Left colon (tissue), 2 donors: ENCODE measurements at regions not wholly inside any gene's neighbourhood (a gene's known extent, or its start where the extent isn't known, plus 50 kb on each side); places are given as distances from the start of the nearest gene placed in this dataset.
A peak's percentile ranks its signal among the peaks of the same experiment; 100 is the strongest.
"Not testable (repeated sequence)": the region's sequence is repeated elsewhere in the genome, so short reads cannot be mapped to it uniquely, and the experiment has no call there.

ENCODE experiments used
- ATAC-seq: fragments of 200-7000 bp; cut with Tn5 transposase; one replicate; pipeline ENCODE4 v1.9.1; 2020; ENCODE audit warnings: mild to moderate bottlenecking, moderate library complexity
- DNase-seq, 2 donors: peaks; one replicate each; pipeline ENCODE4 v3.0.0-alpha.2; 2020
- intact Hi-C, 2 donors: fragments of 100-400 bp; cut with DNase I in 1 of 2; cut with micrococcal nuclease in 1 of 2; formaldehyde crosslinking; loops; one replicate each; pipeline versions ENCODE4 v1.11.2 to v1.14.0; 2022; cut with DNase I, micrococcal nuclease
- donor health status: DM: no; HTN: no; CAD: no.
- donor health status: DM: yes; HTN: yes; CAD: no.

GRCh38 chr14:25464772-25465171, 414.8 kb upstream of the STXBP6 start:
- no peak for ATAC-seq
- intact Hi-C loops, result no loop called here
- DNase-seq, result no peak

- ATAC-seq (no peak), DNase-seq (no peak)
- intact Hi-C loops, result no loop called here
Measured at GRCh38 chr14:25464078-25464477, 414.1 kb upstream of the STXBP6 start.

- intact Hi-C loops, result no loop called here
- DNase-seq (no peak), ATAC-seq (no peak)
Measured at GRCh38 chr14:25463480-25463879, 413.5 kb upstream of the STXBP6 start.

GRCh38 chr14:25461780-25462179, 411.8 kb upstream of the STXBP6 start:
- intact Hi-C loops, result no loop called here

GRCh38 chr14:25444381-25444780, 394.4 kb upstream of the STXBP6 start:
- no peak for ATAC-seq
- intact Hi-C loops, result no loop called here

More at GRCh38 chr14:25461780-25462179, 411.8 kb upstream of the STXBP6 start:
- DNase-seq (no peak), ATAC-seq (no peak)

GRCh38 chr14:25440382-25440781, 390.4 kb upstream of the STXBP6 start:
- ATAC-seq, DNase-seq, intact Hi-C loops: not testable (repeated sequence)

More at GRCh38 chr14:25444381-25444780, 394.4 kb upstream of the STXBP6 start:
- no peak for DNase-seq

- DNase-seq, result no peak
- intact Hi-C loops, result no loop called here
- no peak for ATAC-seq
Measured at GRCh38 chr14:25436906-25437305, 387.0 kb upstream of the STXBP6 start.

- intact Hi-C loops, result no loop called here
- no peak for ATAC-seq
Measured at GRCh38 chr14:25436288-25436875, 386.4 kb upstream of the STXBP6 start.

GRCh38 chr14:25431211-25432076, 381.5 kb upstream of the STXBP6 start:
- DNase-seq, result peak in 1 of 2 donors; percentile 30

More at GRCh38 chr14:25436288-25436875, 386.4 kb upstream of the STXBP6 start:
- DNase-seq, result no peak

GRCh38 chr14:25430808-25431207, 380.9 kb upstream of the STXBP6 start:
- no peak for DNase-seq
- intact Hi-C loops, result no loop called here
- ATAC-seq, result no peak

More at GRCh38 chr14:25431211-25432076, 381.5 kb upstream of the STXBP6 start:
- intact Hi-C loops, result no loop called here
- no peak for ATAC-seq

GRCh38 chr14:25412998-25413397, 363.1 kb upstream of the STXBP6 start:
- intact Hi-C loops, result no loop called here
- ATAC-seq (no peak), DNase-seq (no peak)

- intact Hi-C loops, result no loop called here
- DNase-seq (no peak), ATAC-seq (no peak)
Measured at GRCh38 chr14:25411781-25412757, 362.1 kb upstream of the STXBP6 start.

GRCh38 chr14:25406818-25407217, 356.9 kb upstream of the STXBP6 start:
- intact Hi-C loops, result loop anchor here in 1 of 2 donors (10.0 kb wide), 1 partner anchor 692 kb away; no protein-coding TSS in a partner anchor
- ATAC-seq (peak; percentile 71), DNase-seq (peak in 1 of 2 donors; percentile 47)

- peak in 1 of 2 donors; percentile 75 for DNase-seq
- ATAC-seq, result peak; percentile 81
- intact Hi-C loops, result loop anchor here in 1 of 2 donors (10.0 kb wide), 1 partner anchor 686 kb away; no protein-coding TSS in a partner anchor
Measured at GRCh38 chr14:25400607-25401206, 350.8 kb upstream of the STXBP6 start.

GRCh38 chr14:25396128-25396527, 346.2 kb upstream of the STXBP6 start:
- ATAC-seq (no peak), DNase-seq (no peak)
- intact Hi-C loops, result no loop called here

GRCh38 chr14:25394791-25395391, 344.9 kb upstream of the STXBP6 start:
- intact Hi-C loops, result no loop called here
- no peak for ATAC-seq
- no peak for DNase-seq

GRCh38 chr14:25394356-25394755, 344.4 kb upstream of the STXBP6 start:
- no peak for ATAC-seq
- no peak for DNase-seq
- intact Hi-C loops, result no loop called here

- DNase-seq, result no peak
- intact Hi-C loops, result no loop called here
- ATAC-seq, result no peak
Measured at GRCh38 chr14:25389948-25390347, 340.0 kb upstream of the STXBP6 start.
